Vagina (tissue), 2 donors: ENCODE measurements at regions not wholly inside any gene's neighbourhood (a gene's known extent, or its start where the extent isn't known, plus 50 kb on each side); places are given as distances from the start of the nearest gene placed in this dataset.

Experiments
- DNase-seq, 2 donors: peaks; one replicate each; pipeline ENCODE4 v3.0.0-alpha.2; 2017; ENCODE audit errors: extremely low spot score in 2 of 2
- H3K27ac ChIP-seq: fragments of 200-600 bp; sonication (generic); one replicate; pipeline ENCODE4 v1.5.1; 2019
- H3K27me3 ChIP-seq: fragments of 200-600 bp; sonication (generic); one replicate; pipeline ENCODE4 v1.5.1; 2019
- H3K36me3 ChIP-seq, 2 donors: fragments of 200-600 bp; sonication (generic); one replicate each; pipeline ENCODE4 v1.5.1; 2017 to 2019
- H3K4me1 ChIP-seq: fragments of 200-600 bp; sonication (generic); one replicate; pipeline ENCODE4 v1.5.1; 2019
- H3K4me3 ChIP-seq, 2 donors: fragments of 200-600 bp; sonication (generic); 1 replicate in 1 of 2; 2 replicates in 1 of 2; pipeline ENCODE4 v1.5.1; 2016 to 2019
- H3K9me3 ChIP-seq: fragments of 200-600 bp; sonication (generic); one replicate; pipeline ENCODE4 v1.5.1; 2019
- POLR2A ChIP-seq, 2 donors: fragments of 450-650 bp; IDR thresholded peaks; one replicate each; pipeline ENCODE4 v1.6.1; 2017; ENCODE audit warnings: antibody characterized with exemption in 2 of 2, mild to moderate bottlenecking in 2 of 2, moderate library complexity in 2 of 2
- POLR2AphosphoS5 ChIP-seq, 2 donors: sonication (generic); formaldehyde crosslinking; IDR thresholded peaks; one replicate each; pipeline ENCODE4 v1.9.0; 2017; ENCODE audit warnings: antibody characterized with exemption in 2 of 2, mild to moderate bottlenecking in 2 of 2, low read depth in 1 of 2; ENCODE audit not compliant: insufficient read depth in 1 of 2
- intact Hi-C: fragments of 100-400 bp; cut with DNase I; formaldehyde crosslinking; loops from one replicate; pipeline ENCODE4 v1.15.1; 2023
- TF ChIP-seq, protein P1 (sequence below), 3 experiments: fragments of 450-650 bp in 2 of 3; fragments of 200-600 bp in 1 of 3; sonication (generic) in 1 of 3; IDR thresholded peaks; one replicate each; pipeline ENCODE4 v1.5.1; 2017 to 2019; ENCODE audit warnings: antibody characterized with exemption in 3 of 3, mild to moderate bottlenecking in 2 of 3, moderate library complexity in 2 of 3

DNA sequence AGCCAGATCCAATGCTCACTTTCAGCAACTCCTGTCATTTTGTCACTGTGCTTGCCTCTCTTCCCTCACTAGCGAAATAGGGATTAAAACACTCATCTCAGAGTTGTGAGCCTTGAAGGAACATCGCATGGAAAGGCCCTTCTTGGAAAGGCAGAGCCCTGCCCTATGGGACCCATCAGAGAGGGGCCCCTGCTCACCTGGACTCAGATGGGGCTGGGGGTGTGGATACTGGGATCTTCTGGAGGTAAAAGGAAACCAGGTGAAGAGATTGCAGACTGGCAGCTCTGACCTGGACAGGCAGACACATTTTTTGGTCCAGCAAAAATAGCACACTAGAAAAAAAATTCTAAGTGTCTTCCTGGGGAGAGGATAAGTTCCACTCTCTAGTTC is 54.2 kb upstream of the EPS8L3 start:
- Histone ChIP-seq H3K4me1 (peaks cover 31% of the 10 kb centered on the region), H3K9me3 (no peaks in the 10 kb centered on the region), H3K4me3 (no peak overlapping the region), H3K27me3 (no peaks in the 10 kb centered on the region), H3K27ac (no peak overlapping the region), H3K36me3 (no peaks in the 10 kb centered on the region)
- TF ChIP-seq, protein P1, sequence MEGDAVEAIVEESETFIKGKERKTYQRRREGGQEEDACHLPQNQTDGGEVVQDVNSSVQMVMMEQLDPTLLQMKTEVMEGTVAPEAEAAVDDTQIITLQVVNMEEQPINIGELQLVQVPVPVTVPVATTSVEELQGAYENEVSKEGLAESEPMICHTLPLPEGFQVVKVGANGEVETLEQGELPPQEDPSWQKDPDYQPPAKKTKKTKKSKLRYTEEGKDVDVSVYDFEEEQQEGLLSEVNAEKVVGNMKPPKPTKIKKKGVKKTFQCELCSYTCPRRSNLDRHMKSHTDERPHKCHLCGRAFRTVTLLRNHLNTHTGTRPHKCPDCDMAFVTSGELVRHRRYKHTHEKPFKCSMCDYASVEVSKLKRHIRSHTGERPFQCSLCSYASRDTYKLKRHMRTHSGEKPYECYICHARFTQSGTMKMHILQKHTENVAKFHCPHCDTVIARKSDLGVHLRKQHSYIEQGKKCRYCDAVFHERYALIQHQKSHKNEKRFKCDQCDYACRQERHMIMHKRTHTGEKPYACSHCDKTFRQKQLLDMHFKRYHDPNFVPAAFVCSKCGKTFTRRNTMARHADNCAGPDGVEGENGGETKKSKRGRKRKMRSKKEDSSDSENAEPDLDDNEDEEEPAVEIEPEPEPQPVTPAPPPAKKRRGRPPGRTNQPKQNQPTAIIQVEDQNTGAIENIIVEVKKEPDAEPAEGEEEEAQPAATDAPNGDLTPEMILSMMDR (IDR thresholded peaks at IDR 0.05): no peak
- TF ChIP-seq POLR2A (IDR thresholded peaks at IDR 0.05) (no peak), POLR2AphosphoS5 (IDR thresholded peaks at IDR 0.05; ENCODE audit: insufficient read depth in 1 of 2, low read depth in 1 of 2) (no peak)
- peak in 1 of 2 donors; percentile 19 for DNase-seq
- intact Hi-C loops: no loop called here

DNA sequence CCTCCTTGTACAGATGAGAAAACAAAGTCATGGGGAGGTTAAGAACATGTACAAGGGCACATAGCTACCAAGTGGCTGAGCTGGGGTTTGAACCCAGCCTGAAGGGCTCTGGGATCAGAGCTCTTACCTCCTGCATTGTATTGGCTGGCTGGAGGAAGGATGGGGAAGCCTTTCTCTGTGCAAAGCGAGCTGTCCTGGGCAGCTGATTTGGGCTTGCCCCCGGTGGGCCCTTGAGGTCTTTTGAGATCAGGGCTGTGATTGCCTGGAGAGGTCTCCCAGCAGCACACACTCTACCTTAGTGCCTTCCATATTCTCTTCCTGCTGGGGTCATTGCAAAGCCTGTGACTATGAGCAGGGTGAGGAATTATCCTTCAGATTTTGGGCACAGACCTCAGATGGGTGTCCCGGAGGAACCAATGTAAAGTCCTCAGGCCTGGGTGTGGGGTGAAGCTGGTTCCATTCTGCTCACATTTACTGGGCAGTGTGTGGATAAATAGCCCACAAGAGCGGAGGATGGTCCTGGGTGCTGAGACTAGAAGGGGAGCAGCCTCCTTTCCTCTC is 53.3 kb upstream of the EPS8L3 start:
- Histone ChIP-seq H3K27ac (no peak overlapping the region), H3K36me3 (no peaks in the 10 kb centered on the region), H3K4me3 (no peak overlapping the region), H3K4me1 (peaks cover 24% of the 10 kb centered on the region), H3K27me3 (no peaks in the 10 kb centered on the region), H3K9me3 (no peaks in the 10 kb centered on the region)
- intact Hi-C loops: no loop called here
- TF ChIP-seq, protein P1 (IDR thresholded peaks at IDR 0.05): no peak
- TF ChIP-seq POLR2AphosphoS5 (IDR thresholded peaks at IDR 0.05; ENCODE audit: insufficient read depth in 1 of 2, low read depth in 1 of 2) (no peak), POLR2A (IDR thresholded peaks at IDR 0.05) (no peak)
- DNase-seq: peak in 1 of 2 donors; percentile 87

DNA sequence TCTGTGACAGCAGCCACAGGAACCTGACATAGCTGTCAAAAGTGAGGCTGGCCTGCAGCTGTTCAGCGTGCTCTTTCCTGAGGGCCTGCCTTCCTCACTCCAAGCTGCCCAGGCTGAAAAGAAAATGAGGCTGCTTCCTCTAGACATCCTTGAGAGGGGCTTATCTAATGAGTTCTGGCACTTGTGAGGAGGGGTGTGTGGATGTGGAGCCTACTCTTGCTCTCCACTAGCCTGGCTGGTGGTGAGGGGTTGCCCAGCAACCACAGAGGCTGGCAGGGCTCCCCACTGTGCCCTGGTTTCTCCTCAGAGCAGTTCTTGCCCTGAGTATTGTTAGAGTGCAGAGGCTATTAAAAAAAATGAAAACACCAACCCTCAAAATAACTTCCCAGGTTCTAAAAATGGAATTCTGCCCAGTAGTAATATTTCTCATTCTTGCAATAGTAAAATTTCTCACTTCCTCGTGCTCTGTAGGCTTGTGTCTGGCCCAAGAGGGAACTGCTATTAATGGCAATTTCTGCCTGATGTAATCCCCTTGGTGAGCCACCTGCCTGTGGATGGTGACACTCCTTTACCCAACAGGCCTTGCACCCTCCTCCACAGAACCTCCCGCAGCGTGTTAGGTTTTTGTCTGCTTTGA is 52.6 kb upstream of the EPS8L3 start:
- peak; percentile 65 to 67 for DNase-seq
- H3K27me3 ChIP-seq: no peaks in the 10 kb centered on the region
- H3K27ac ChIP-seq: no peak overlapping the region
- no peak overlapping the region for H3K4me3 ChIP-seq
- H3K4me1 ChIP-seq: peaks cover 17% of the 10 kb centered on the region
- TF ChIP-seq, protein P1 (IDR thresholded peaks at IDR 0.05): no peak
- intact Hi-C loops: no loop called here
- H3K36me3 ChIP-seq: no peaks in the 10 kb centered on the region
- H3K9me3 ChIP-seq: no peaks in the 10 kb centered on the region

DNA sequence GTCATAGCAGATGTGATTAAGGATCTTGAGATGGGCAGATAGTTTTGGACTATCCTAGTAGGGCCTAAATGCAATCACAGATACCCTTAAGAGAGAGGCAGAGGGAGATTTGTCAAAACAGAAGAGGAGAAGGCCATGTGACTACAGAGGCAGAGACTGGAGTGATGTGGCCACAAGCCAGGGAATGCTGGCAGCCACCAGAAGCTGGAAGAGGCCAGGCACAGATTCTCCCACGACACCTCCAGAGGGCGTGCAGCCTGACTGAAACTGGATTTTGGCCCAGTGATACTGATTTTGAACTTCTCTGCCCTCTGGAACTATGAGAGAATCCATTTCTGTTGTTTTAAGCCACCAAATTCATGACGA is 52.1 kb upstream of the EPS8L3 start:
- DNase-seq: peak in 1 of 2 donors; percentile 58
- Histone ChIP-seq H3K4me3 (no peak overlapping the region), H3K4me1 (peaks cover 12% of the 10 kb centered on the region), H3K36me3 (no peaks in the 10 kb centered on the region), H3K27me3 (no peaks in the 10 kb centered on the region), H3K27ac (no peak overlapping the region), H3K9me3 (no peaks in the 10 kb centered on the region)
- TF ChIP-seq, protein P1 (IDR thresholded peaks at IDR 0.05): no peak
- no peak for TF ChIP-seq POLR2AphosphoS5 (IDR thresholded peaks at IDR 0.05; ENCODE audit: insufficient read depth in 1 of 2, low read depth in 1 of 2)
- TF ChIP-seq POLR2A (IDR thresholded peaks at IDR 0.05): no peak
- intact Hi-C loops: no loop called here

DNA sequence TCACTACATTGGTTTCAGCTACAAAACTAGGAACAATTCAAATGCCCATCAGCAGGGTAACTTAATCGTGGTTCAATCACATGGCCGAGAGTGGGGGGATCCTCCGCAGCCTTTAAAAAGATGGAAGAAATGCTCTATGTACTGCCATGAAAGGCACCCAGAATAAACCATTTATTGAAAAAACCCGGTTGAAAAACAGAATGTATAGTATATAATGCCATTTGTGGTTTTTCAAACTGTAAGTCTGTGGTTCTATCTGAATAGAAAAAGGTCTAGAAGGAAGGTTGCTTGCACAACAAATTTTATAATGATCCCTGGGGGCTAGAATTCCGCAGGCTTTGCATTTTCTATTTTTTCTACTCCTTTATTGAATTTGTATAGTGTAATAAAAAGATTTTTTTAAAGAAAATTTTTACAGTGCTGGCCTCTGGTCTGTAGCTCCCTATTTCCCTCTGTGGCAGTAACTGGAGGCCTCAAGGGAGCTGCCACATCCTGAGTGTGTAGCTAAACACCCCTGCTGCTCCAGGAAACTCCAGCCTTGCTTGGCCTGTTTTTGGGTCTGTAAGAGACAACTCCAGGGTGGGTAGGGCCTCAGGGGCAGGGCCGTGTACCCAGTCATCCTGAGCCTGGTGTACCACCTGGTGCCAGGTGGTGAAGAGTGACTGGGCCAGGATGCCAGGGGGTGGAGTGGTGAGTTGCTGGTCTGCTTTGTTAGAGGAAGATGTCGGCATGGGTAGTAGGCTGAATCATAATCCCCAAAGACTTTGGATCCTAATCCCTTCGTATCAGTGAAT is 51.5 kb upstream of the EPS8L3 start:
- intact Hi-C loops: no loop called here
- Histone ChIP-seq H3K4me1 (peaks cover 11% of the 10 kb centered on the region), H3K27ac (no peak overlapping the region), H3K4me3 (no peak overlapping the region), H3K27me3 (no peaks in the 10 kb centered on the region), H3K9me3 (no peaks in the 10 kb centered on the region), H3K36me3 (no peaks in the 10 kb centered on the region)
- peak; percentile 83 to 85 for DNase-seq
- TF ChIP-seq, protein P1 (IDR thresholded peaks at IDR 0.05): no peak
- TF ChIP-seq POLR2AphosphoS5 (IDR thresholded peaks at IDR 0.05; ENCODE audit: insufficient read depth in 1 of 2, low read depth in 1 of 2) (no peak), POLR2A (IDR thresholded peaks at IDR 0.05) (no peak)
